Naive thymus-derived CD4-positive, alpha-beta T cell (primary cell): ENCODE measurements at regions not wholly inside any gene's neighbourhood (a gene's known extent, or its start where the extent isn't known, plus 50 kb on each side); places are given as distances from the start of the nearest gene placed in this dataset.
A peak's percentile ranks its signal among the peaks of the same experiment; 100 is the strongest.

ENCODE experiments used
- ATAC-seq: fragments of 150-1000 bp; cut with Tn5 transposase; 2 replicates; pipeline ENCODE4 v1.10.0; 2021; ENCODE audit warnings: mild to moderate bottlenecking, moderate library complexity
- CTCF ChIA-PET: fragments of 350-600 bp; sonication (Branson Sonifier 250); formaldehyde crosslinking; loops from one replicate; lab custom pipeline; 2021; ENCODE audit warnings: antibody characterized with exemption; lab: Charles Lee
- POLR2A ChIA-PET: fragments of 350-600 bp; sonication (Branson Sonifier 250); formaldehyde crosslinking; loops from one replicate; lab custom pipeline; 2021; ENCODE audit warnings: antibody characterized with exemption, inconsistent platforms; lab: Charles Lee
- DNase-seq, 9 donors: peaks; one replicate each; pipeline versions ENCODE4 v3.0.0 to v3.0.0-alpha.2; 2020 to 2022; ENCODE audit warnings: mixed read lengths in 1 of 9
- H3K27ac ChIP-seq: one replicate; pipeline ENCODE4 v1.7.0; 2013; ENCODE audit warnings: mild to moderate bottlenecking, low read depth, low read length, moderate library complexity
- H3K27me3 ChIP-seq, 2 donors: one replicate each; pipeline ENCODE4 v1.7.0; 2013; ENCODE audit warnings: low read length in 2 of 2, mild to moderate bottlenecking in 2 of 2, moderate library complexity in 2 of 2; ENCODE audit not compliant: control insufficient read depth in 2 of 2, insufficient read depth in 2 of 2
- H3K36me3 ChIP-seq, 3 experiments: 1 replicate in 2 of 3; 2 replicates in 1 of 3; pipeline ENCODE4 v1.7.0; 2013; ENCODE audit warnings: low read length in 3 of 3, mild to moderate bottlenecking in 3 of 3, moderate library complexity in 1 of 3; ENCODE audit not compliant: insufficient read depth in 3 of 3, control insufficient read depth in 2 of 3
- H3K4me1 ChIP-seq, 2 donors: one replicate each; pipeline ENCODE4 v1.7.0; 2013; ENCODE audit warnings: low read length in 2 of 2, mild to moderate bottlenecking in 2 of 2, moderate library complexity in 1 of 2; ENCODE audit not compliant: control insufficient read depth in 2 of 2, insufficient read depth in 2 of 2
- H3K4me3 ChIP-seq: 2 replicates; pipeline ENCODE4 v1.7.0; 2013; ENCODE audit warnings: mild to moderate bottlenecking, low read length
- H3K9me3 ChIP-seq, 3 experiments: 1 replicate in 2 of 3; 2 replicates in 1 of 3; pipeline ENCODE4 v1.7.0; 2013; ENCODE audit warnings: low read length in 3 of 3; ENCODE audit not compliant: control insufficient read depth in 2 of 3
- H3K27ac Mint-ChIP-seq, 9 donors: one replicate each; pipeline ENCODE4 v1.8.0; 2020 to 2022; ENCODE audit warnings: mixed read lengths in 9 of 9, mild to moderate bottlenecking in 8 of 9, moderate library complexity in 5 of 9, inconsistent platforms in 2 of 9
- H3K27me3 Mint-ChIP-seq, 5 donors: one replicate each; pipeline ENCODE4 v1.8.0; 2021 to 2022; ENCODE audit warnings: mixed read lengths in 5 of 5, mild to moderate bottlenecking in 1 of 5
- H3K36me3 Mint-ChIP-seq, 5 donors: one replicate each; pipeline ENCODE4 v1.8.0; 2020 to 2022; ENCODE audit warnings: mixed read lengths in 5 of 5, mild to moderate bottlenecking in 3 of 5, inconsistent platforms in 1 of 5
- H3K4me1 Mint-ChIP-seq, 7 donors: one replicate each; pipeline ENCODE4 v1.8.0; 2020 to 2022; ENCODE audit warnings: mixed read lengths in 7 of 7, mild to moderate bottlenecking in 3 of 7, inconsistent platforms in 1 of 7
- H3K4me3 Mint-ChIP-seq, 10 donors: one replicate each; pipeline ENCODE4 v1.8.0; 2020 to 2022; ENCODE audit warnings: mild to moderate bottlenecking in 10 of 10, mixed read lengths in 10 of 10, moderate library complexity in 6 of 10, inconsistent platforms in 2 of 10
- H3K9me3 Mint-ChIP-seq, 11 donors: one replicate each; pipeline ENCODE4 v1.8.0; 2020 to 2022; ENCODE audit warnings: mixed read lengths in 11 of 11, mild to moderate bottlenecking in 4 of 11, inconsistent platforms in 1 of 11, moderate library complexity in 1 of 11
- intact Hi-C, 2 donors: fragments of 100-400 bp; cut with micrococcal nuclease; formaldehyde crosslinking; loops; one replicate each; pipeline ENCODE4 v1.15.1; 2023

GRCh38 chr9:90027296-90027790, 422.5 kb downstream of the GADD45G start:
- DNase-seq (no peak), ATAC-seq (no peak)
- H3K36me3 Mint-ChIP-seq, result peaks cover 0 to 3% (median 0%) of the 10 kb centered on the region in 5 donors
- H3K4me1 Mint-ChIP-seq, result peaks cover 0 to 6% (median 0%) of the 10 kb centered on the region in 7 donors
- ChIA-PET POLR2A (no interaction called here), CTCF (no interaction called here)
- Histone ChIP-seq H3K4me3 (no peak overlapping the region), H3K27me3 (no peaks in the 10 kb centered on the region), H3K9me3 (no peaks in the 10 kb centered on the region), H3K4me1 (no peaks in the 10 kb centered on the region), H3K36me3 (no peaks in the 10 kb centered on the region), H3K27ac (no peak overlapping the region)
- peaks cover 0 to 15% (median 6%) of the 10 kb centered on the region in 5 donors for H3K27me3 Mint-ChIP-seq
- H3K4me3 Mint-ChIP-seq, result no peak overlapping the region
- H3K9me3 Mint-ChIP-seq, result peaks cover 0 to 6% (median 2%) of the 10 kb centered on the region in 11 donors
- H3K27ac Mint-ChIP-seq, result no peak overlapping the region
- intact Hi-C loops, result no loop called here

- Mint-ChIP-seq H3K36me3 (no peaks in the 10 kb centered on the region), H3K27me3 (peaks cover 0 to 12% (median 0%) of the 10 kb centered on the region in 5 donors), H3K4me1 (peaks cover 0 to 4% (median 0%) of the 10 kb centered on the region in 7 donors), H3K27ac (no peak overlapping the region), H3K4me3 (no peak overlapping the region), H3K9me3 (no peaks in the 10 kb centered on the region)
- CTCF ChIA-PET, result no interaction called here
- no peaks in the 10 kb centered on the region for H3K9me3 ChIP-seq
- ATAC-seq (no peak), DNase-seq (no peak)
- H3K4me3 ChIP-seq, result no peak overlapping the region
- no peaks in the 10 kb centered on the region for H3K27me3 ChIP-seq
- intact Hi-C loops, result no loop called here
- POLR2A ChIA-PET, result no interaction called here
- no peak overlapping the region for H3K27ac ChIP-seq
- no peaks in the 10 kb centered on the region for H3K36me3 ChIP-seq
- H3K4me1 ChIP-seq, result no peaks in the 10 kb centered on the region
Measured at GRCh38 chr9:90029386-90029785, 424.6 kb downstream of the GADD45G start.

GRCh38 chr9:90029996-90030395, 425.2 kb downstream of the GADD45G start:
- intact Hi-C loops, result no loop called here
- Mint-ChIP-seq H3K27ac (no peak overlapping the region), H3K27me3 (peaks cover 0 to 11% (median 0%) of the 10 kb centered on the region in 5 donors), H3K9me3 (no peaks in the 10 kb centered on the region), H3K4me3 (no peak overlapping the region), H3K36me3 (no peaks in the 10 kb centered on the region), H3K4me1 (no peaks in the 10 kb centered on the region)
- H3K4me1 ChIP-seq, result no peaks in the 10 kb centered on the region
- H3K9me3 ChIP-seq, result no peaks in the 10 kb centered on the region
- ATAC-seq, result no peak
- no peaks in the 10 kb centered on the region for H3K27me3 ChIP-seq
- H3K27ac ChIP-seq, result no peak overlapping the region
- POLR2A ChIA-PET, result no interaction called here
- DNase-seq, result no peak
- CTCF ChIA-PET, result no interaction called here
- no peaks in the 10 kb centered on the region for H3K36me3 ChIP-seq
- H3K4me3 ChIP-seq, result no peak overlapping the region

GRCh38 chr9:90032296-90033027, 427.6 kb downstream of the GADD45G start:
- intact Hi-C loops, result no loop called here
- CTCF ChIA-PET, result no interaction called here
- POLR2A ChIA-PET, result no interaction called here
- Mint-ChIP-seq H3K27ac (no peak overlapping the region), H3K36me3 (no peaks in the 10 kb centered on the region), H3K27me3 (peaks cover 0 to 10% (median 0%) of the 10 kb centered on the region in 5 donors), H3K4me1 (no peaks in the 10 kb centered on the region), H3K4me3 (no peak overlapping the region), H3K9me3 (no peaks in the 10 kb centered on the region)
- no peaks in the 10 kb centered on the region for H3K27me3 ChIP-seq
- H3K4me3 ChIP-seq, result no peak overlapping the region
- DNase-seq (no peak), ATAC-seq (no peak)
- no peaks in the 10 kb centered on the region for H3K4me1 ChIP-seq
- no peak overlapping the region for H3K27ac ChIP-seq
- no peaks in the 10 kb centered on the region for H3K36me3 ChIP-seq
- no peaks in the 10 kb centered on the region for H3K9me3 ChIP-seq

GRCh38 chr9:90033028-90033650, 428.3 kb downstream of the GADD45G start:
- ChIA-PET CTCF (no interaction called here), POLR2A (no interaction called here)
- no peak for ATAC-seq
- intact Hi-C loops, result no loop called here
- Histone ChIP-seq H3K36me3 (no peaks in the 10 kb centered on the region), H3K4me3 (no peak overlapping the region), H3K27ac (no peak overlapping the region), H3K27me3 (no peaks in the 10 kb centered on the region), H3K9me3 (no peaks in the 10 kb centered on the region), H3K4me1 (no peaks in the 10 kb centered on the region)
- no peaks in the 10 kb centered on the region for H3K4me1 Mint-ChIP-seq
- no peak overlapping the region for H3K4me3 Mint-ChIP-seq
- DNase-seq, result no peak
- H3K36me3 Mint-ChIP-seq, result no peaks in the 10 kb centered on the region
- no peaks in the 10 kb centered on the region for H3K9me3 Mint-ChIP-seq
- peak overlapping the region in 1 of 9 donors; percentile 55 for H3K27ac Mint-ChIP-seq
- peaks cover 0 to 13% (median 0%) of the 10 kb centered on the region in 5 donors for H3K27me3 Mint-ChIP-seq

- Histone ChIP-seq H3K9me3 (no peaks in the 10 kb centered on the region), H3K4me1 (no peaks in the 10 kb centered on the region), H3K4me3 (no peak overlapping the region), H3K27me3 (no peaks in the 10 kb centered on the region), H3K36me3 (no peaks in the 10 kb centered on the region), H3K27ac (no peak overlapping the region)
- H3K36me3 Mint-ChIP-seq, result no peaks in the 10 kb centered on the region
- ChIA-PET POLR2A (no interaction called here), CTCF (no interaction called here)
- no peak for DNase-seq
- peaks cover 0 to 7% (median 0%) of the 10 kb centered on the region in 5 donors for H3K27me3 Mint-ChIP-seq
- H3K27ac Mint-ChIP-seq, result no peak overlapping the region
- intact Hi-C loops, result no loop called here
- H3K4me1 Mint-ChIP-seq, result no peaks in the 10 kb centered on the region
- H3K4me3 Mint-ChIP-seq, result no peak overlapping the region
- no peaks in the 10 kb centered on the region for H3K9me3 Mint-ChIP-seq
- no peak for ATAC-seq
Measured at GRCh38 chr9:90034071-90034470, 429.3 kb downstream of the GADD45G start.
